Omental fat pad (tissue), 3 donors: ENCODE measurements at regions not wholly inside any gene's neighbourhood (a gene's known extent, or its start where the extent isn't known, plus 50 kb on each side); places are given as distances from the start of the nearest gene placed in this dataset.
A peak's percentile ranks its signal among the peaks of the same experiment; 100 is the strongest.

Experiments
- ATAC-seq: fragments of 150-250 bp; one replicate; pipeline ENCODE4 v1.9.1; 2016; ENCODE audit warnings: mild to moderate bottlenecking, moderate library complexity; ENCODE audit not compliant: low FRiP score
- DNase-seq: peaks from one replicate; pipeline ENCODE4 v3.0.0-alpha.2; 2019; ENCODE audit warnings: low spot score
- TF ChIP-seq, protein P1 (sequence below), 3 donors: fragments of 450-650 bp; IDR thresholded peaks; one replicate each; pipeline ENCODE4 v1.5.1; 2016 to 2017; ENCODE audit warnings: antibody characterized with exemption in 3 of 3, mild to moderate bottlenecking in 3 of 3, moderate library complexity in 2 of 3

- DNase-seq = no peak
- TF ChIP-seq, protein P1, sequence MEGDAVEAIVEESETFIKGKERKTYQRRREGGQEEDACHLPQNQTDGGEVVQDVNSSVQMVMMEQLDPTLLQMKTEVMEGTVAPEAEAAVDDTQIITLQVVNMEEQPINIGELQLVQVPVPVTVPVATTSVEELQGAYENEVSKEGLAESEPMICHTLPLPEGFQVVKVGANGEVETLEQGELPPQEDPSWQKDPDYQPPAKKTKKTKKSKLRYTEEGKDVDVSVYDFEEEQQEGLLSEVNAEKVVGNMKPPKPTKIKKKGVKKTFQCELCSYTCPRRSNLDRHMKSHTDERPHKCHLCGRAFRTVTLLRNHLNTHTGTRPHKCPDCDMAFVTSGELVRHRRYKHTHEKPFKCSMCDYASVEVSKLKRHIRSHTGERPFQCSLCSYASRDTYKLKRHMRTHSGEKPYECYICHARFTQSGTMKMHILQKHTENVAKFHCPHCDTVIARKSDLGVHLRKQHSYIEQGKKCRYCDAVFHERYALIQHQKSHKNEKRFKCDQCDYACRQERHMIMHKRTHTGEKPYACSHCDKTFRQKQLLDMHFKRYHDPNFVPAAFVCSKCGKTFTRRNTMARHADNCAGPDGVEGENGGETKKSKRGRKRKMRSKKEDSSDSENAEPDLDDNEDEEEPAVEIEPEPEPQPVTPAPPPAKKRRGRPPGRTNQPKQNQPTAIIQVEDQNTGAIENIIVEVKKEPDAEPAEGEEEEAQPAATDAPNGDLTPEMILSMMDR (IDR thresholded peaks at IDR 0.05) = no peak
- ATAC-seq = peak; percentile 39
Measured at GRCh38 chr14:101444116-101444515, 117.2 kb upstream of the DIO3 start.

DNA sequence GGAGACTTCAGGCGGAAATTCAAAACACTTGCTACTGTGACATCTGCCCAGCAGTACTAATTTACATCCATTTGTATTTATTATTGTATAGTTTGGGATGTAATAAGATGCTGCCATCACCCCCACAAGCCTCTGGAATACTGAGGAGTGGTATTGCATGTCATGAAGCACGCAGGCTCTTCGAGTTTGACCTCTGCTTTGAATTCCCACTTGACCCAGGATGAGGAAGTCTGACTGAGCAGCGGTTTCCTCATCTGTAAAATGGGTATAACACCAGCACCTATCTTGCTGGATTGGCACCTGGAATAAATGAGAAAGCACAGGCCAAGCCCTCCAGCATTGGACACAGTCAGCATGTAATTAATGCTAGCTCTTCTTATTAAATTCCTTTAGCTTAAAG, 116.0 kb upstream of the DIO3 start:
- TF ChIP-seq, protein P1 (IDR thresholded peaks at IDR 0.05) = no peak
- DNase-seq (no peak), ATAC-seq (no peak)

- DNase-seq = no peak
- TF ChIP-seq, protein P1 (IDR thresholded peaks at IDR 0.05) = no peak
- ATAC-seq = no peak
Measured at GRCh38 chr14:101446387-101446969, 114.8 kb upstream of the DIO3 start.

DNA sequence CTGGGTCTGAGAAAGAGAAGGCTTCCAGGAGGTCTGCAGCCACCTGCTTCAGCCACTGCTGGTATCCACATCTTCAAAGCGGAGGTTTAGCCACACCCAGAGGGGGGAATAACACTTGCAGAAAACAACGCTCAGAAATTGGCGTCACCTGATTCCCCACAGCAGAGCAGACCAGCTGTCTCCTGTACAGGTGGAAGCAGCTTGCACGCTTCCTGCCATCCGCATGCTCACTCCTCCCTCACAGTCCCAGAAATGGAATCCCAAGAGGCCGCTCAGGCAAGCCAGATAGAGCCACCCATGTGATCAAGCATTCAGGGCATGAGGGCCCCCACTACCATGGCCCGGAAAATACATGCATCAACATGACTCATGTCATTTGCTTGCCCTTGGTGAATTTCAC, 112.2 kb upstream of the DIO3 start:
- DNase-seq = no peak
- TF ChIP-seq, protein P1 (IDR thresholded peaks at IDR 0.05) = no peak
- no peak for ATAC-seq

DNA sequence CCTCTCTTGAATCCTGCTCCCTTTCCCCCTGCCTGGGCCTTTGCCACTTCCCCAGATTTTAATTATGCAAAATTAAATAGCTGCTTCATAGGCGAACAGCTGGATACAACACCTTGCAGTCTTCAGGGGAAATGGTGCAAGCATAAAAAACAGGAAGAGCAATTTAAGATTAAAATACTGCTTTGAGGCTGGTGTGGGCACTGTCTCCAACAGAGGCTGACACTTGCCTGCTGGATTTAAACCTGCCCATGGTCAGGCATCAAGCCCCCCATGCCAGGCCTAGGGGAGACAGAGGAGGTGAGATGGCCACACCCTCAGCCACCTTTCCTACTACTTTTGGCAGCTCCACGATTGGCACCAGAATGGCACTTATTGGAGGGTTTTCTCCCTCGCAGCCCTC, 110.1 kb upstream of the DIO3 start:
- TF ChIP-seq, protein P1 (IDR thresholded peaks at IDR 0.05) = no peak
- DNase-seq (no peak), ATAC-seq (no peak)

- DNase-seq (no peak), ATAC-seq (no peak)
- TF ChIP-seq, protein P1 (IDR thresholded peaks at IDR 0.05) = no peak
Measured at GRCh38 chr14:101453225-101453624, 108.1 kb upstream of the DIO3 start.

DNA sequence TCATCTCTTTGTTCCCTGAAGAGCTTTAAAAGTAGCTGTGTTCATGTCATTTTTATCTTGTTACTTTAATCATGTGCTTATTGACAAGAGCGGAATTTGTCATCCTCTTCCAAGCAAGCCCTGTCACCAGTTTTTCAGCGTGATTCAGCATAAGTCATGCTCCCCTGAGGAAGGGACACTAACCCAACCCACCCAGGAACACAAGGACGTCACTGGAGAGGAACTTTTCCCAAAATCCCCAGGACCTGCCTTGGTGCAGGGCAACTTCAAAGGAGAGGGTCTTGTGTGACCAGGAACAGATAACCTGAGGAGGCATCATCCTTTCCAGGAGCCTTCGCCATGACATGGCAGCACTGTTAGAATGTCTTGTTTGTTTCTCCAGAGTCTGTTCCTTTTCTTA, 107.1 kb upstream of the DIO3 start:
- DNase-seq (no peak), ATAC-seq (no peak)
- TF ChIP-seq, protein P1 (IDR thresholded peaks at IDR 0.05) = no peak
